ENCODE measurements at regions not wholly inside any gene's neighbourhood (a gene's known extent, or its start where the extent isn't known, plus 50 kb on each side); places are given as distances from the start of the nearest gene placed in this dataset.

- H3K4me3 ChIP-seq = no peak overlapping the region
- H3K36me3 ChIP-seq = no peaks in the 10 kb centered on the region
- no peaks in the 10 kb centered on the region for H3K9me3 ChIP-seq
Observed at GRCh38 chr11:134575504-134576230, 163.6 kb upstream of the B3GAT1 start.

GRCh38 chr11:134574947-134575346 lies 162.9 kb upstream of the B3GAT1 start:
- Histone ChIP-seq H3K27me3 (no peaks in the 10 kb centered on the region), H3K9me3 (no peaks in the 10 kb centered on the region), H3K4me3 (no peak overlapping the region), H3K27ac (no peak overlapping the region), H3K4me1 (no peaks in the 10 kb centered on the region), H3K36me3 (no peaks in the 10 kb centered on the region)
- DNase-seq (ENCODE audit: extremely low spot score in 2 of 2) = peak in 1 of 2 donors; percentile 60
- intact Hi-C loops (cut with DNase I) = no loop called here
- TF ChIP-seq, protein P1, sequence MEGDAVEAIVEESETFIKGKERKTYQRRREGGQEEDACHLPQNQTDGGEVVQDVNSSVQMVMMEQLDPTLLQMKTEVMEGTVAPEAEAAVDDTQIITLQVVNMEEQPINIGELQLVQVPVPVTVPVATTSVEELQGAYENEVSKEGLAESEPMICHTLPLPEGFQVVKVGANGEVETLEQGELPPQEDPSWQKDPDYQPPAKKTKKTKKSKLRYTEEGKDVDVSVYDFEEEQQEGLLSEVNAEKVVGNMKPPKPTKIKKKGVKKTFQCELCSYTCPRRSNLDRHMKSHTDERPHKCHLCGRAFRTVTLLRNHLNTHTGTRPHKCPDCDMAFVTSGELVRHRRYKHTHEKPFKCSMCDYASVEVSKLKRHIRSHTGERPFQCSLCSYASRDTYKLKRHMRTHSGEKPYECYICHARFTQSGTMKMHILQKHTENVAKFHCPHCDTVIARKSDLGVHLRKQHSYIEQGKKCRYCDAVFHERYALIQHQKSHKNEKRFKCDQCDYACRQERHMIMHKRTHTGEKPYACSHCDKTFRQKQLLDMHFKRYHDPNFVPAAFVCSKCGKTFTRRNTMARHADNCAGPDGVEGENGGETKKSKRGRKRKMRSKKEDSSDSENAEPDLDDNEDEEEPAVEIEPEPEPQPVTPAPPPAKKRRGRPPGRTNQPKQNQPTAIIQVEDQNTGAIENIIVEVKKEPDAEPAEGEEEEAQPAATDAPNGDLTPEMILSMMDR (IDR thresholded peaks at IDR 0.05) = no peak
- TF ChIP-seq POLR2AphosphoS5 (IDR thresholded peaks at IDR 0.05; ENCODE audit: insufficient read depth in 1 of 2, low read depth in 1 of 2) (no peak), POLR2A (IDR thresholded peaks at IDR 0.05) (no peak)

More at GRCh38 chr11:134575504-134576230, 163.6 kb upstream of the B3GAT1 start:
- TF ChIP-seq POLR2A (IDR thresholded peaks at IDR 0.05) = no peak
- TF ChIP-seq, protein P1 (IDR thresholded peaks at IDR 0.05) = no peak
- no peak for TF ChIP-seq POLR2AphosphoS5 (IDR thresholded peaks at IDR 0.05; ENCODE audit: insufficient read depth in 1 of 2, low read depth in 1 of 2)
- intact Hi-C loops (cut with DNase I) = no loop called here
- H3K27ac ChIP-seq = no peak overlapping the region
- no peaks in the 10 kb centered on the region for H3K4me1 ChIP-seq
- no peaks in the 10 kb centered on the region for H3K27me3 ChIP-seq
- peak; percentile 55 to 69 for DNase-seq (ENCODE audit: extremely low spot score in 2 of 2)

DNA sequence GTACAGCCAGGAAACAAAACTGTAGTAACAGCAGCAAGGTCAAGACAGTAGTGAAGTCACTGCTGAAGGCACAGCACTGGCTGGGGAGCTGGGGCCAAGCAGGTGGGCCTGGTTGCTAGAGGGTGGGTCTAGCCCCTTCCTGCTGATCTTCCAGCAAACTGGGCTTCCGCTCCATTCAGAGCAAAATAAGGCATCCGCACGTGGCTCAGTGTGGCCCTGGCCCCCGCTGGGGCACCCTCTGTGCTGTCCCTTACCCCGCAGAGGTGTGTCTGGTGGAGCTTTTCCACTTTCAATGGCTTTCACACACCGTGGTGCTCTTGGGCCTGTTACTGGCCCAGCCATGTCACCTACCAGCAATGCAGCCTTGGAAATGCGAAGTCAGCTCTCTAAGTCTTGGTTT lies 162.4 kb upstream of the B3GAT1 start:
- Histone ChIP-seq H3K36me3 (no peaks in the 10 kb centered on the region), H3K4me1 (no peaks in the 10 kb centered on the region), H3K27me3 (no peaks in the 10 kb centered on the region), H3K4me3 (no peak overlapping the region), H3K27ac (no peak overlapping the region), H3K9me3 (no peaks in the 10 kb centered on the region)
- intact Hi-C loops (cut with DNase I) = no loop called here
- DNase-seq (ENCODE audit: extremely low spot score in 2 of 2) = peak; percentile 37 to 81
- TF ChIP-seq, protein P1 (IDR thresholded peaks at IDR 0.05) = no peak
- TF ChIP-seq POLR2AphosphoS5 (IDR thresholded peaks at IDR 0.05; ENCODE audit: insufficient read depth in 1 of 2, low read depth in 1 of 2) (no peak), POLR2A (IDR thresholded peaks at IDR 0.05) (no peak)

DNA sequence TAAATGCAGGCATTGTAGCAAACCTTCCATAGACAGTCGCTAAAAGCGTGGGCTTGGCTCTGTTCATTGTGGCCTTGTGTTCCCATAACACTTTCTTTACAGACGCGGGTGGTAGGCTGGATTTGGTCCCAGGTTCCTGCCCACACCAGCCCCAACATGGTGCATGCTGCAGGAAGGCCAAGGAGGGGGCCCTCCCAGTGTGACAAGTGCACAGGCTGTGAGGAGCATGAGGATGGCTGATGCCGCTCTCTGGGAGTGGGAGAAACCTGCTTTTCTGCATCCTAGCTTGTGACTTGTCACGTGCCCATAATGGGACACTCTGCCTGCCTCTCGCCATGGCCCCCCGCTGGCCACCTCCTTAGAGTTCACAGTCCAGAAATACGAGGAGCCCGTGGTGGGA lies 161.8 kb upstream of the B3GAT1 start:
- intact Hi-C loops (cut with DNase I) = no loop called here

More for the DNA sequence above, 161.8 kb upstream of the B3GAT1 start:
- peak; percentile 58 to 67 for DNase-seq (ENCODE audit: extremely low spot score in 2 of 2)
- Histone ChIP-seq H3K9me3 (no peaks in the 10 kb centered on the region), H3K4me1 (no peaks in the 10 kb centered on the region), H3K4me3 (no peak overlapping the region), H3K27ac (no peak overlapping the region), H3K36me3 (no peaks in the 10 kb centered on the region), H3K27me3 (no peaks in the 10 kb centered on the region)
- no peak for TF ChIP-seq POLR2A (IDR thresholded peaks at IDR 0.05)
- TF ChIP-seq, protein P1 (IDR thresholded peaks at IDR 0.05) = no peak
- no peak for TF ChIP-seq POLR2AphosphoS5 (IDR thresholded peaks at IDR 0.05; ENCODE audit: insufficient read depth in 1 of 2, low read depth in 1 of 2)
